ENCODE measurements at regions not wholly inside any gene's neighbourhood (a gene's known extent, or its start where the extent isn't known, plus 50 kb on each side); places are given as distances from the start of the nearest gene placed in this dataset.

DNA sequence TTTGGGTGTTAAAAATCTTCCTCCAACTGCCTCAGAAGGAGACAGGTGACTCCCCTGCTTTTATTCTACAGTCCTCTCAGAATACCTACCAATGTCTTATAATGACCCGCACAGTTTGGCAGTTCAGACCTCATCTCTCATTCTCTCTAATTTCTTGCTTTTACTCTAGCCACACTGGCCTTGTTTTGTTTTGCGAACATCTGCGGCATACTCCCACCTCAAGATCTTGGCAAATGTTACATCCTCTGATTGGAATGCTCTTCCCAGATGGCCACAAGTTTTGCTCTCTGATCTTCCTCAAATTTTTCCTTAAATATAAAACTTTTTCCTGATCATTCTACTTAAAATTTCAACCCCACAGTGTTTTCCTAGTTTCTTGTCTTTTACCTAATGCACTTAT is 94.1 kb downstream of the PLSCR2 start:
- H3K27me3 ChIP-seq (replicated peaks in 1 of 4; ENCODE audit: control insufficient read depth in 3 of 4, extremely low read depth in 1 of 4, insufficient read depth in 3 of 4, low read length in 3 of 4): no peaks in the 10 kb centered on the region
- no peaks in the 10 kb centered on the region for H3K36me3 ChIP-seq (ENCODE audit: control insufficient read depth in 2 of 4, insufficient read depth in 4 of 4, low read length in 3 of 4)
- H2BK120ac ChIP-seq (replicated peaks; ENCODE audit: low read depth, low read length): no peak overlapping the region
- no peak overlapping the region for H2BK12ac ChIP-seq (ENCODE audit: low read depth, low read length)
- 87% methylated on average over 3 of the region's 3 CpGs; no CpG with 5 or more reads in 1 of the 2 experiments for WGBS, 2 experiments (ENCODE audit: extremely low coverage in 1 of 2, insufficient coverage in 1 of 2, insufficient read length in 1 of 2, insufficient replicate concordance in 2 of 2, low coverage in 1 of 2, low lambda C conversion rate in 2 of 2, missing lambda C conversion rate in 1 of 2)
- H3K79me2 ChIP-seq (ENCODE audit: control insufficient read depth in 1 of 2, insufficient read depth in 2 of 2, low read length in 2 of 2): no peaks in the 10 kb centered on the region
- no peak overlapping the region for H3K4me3 ChIP-seq (ENCODE audit: extremely low read depth in 1 of 4, insufficient read depth in 2 of 4, low read depth in 3 of 4, low read length in 4 of 4)
- no peaks in the 10 kb centered on the region for H3K4me1 ChIP-seq (replicated peaks in 1 of 4; ENCODE audit: control insufficient read depth in 3 of 4, insufficient read depth in 4 of 4, low read length in 3 of 4)
- no peaks in the 10 kb centered on the region for H3K23me2 ChIP-seq (ENCODE audit: low read depth, low read length)
- no peak overlapping the region for H2BK20ac ChIP-seq (ENCODE audit: low read length)
- no peak overlapping the region for H3K18ac ChIP-seq (ENCODE audit: extremely low read depth, low read length)
- H3K14ac ChIP-seq (ENCODE audit: insufficient read length): no peak overlapping the region
- H3K9ac ChIP-seq (replicated peaks in 1 of 4; ENCODE audit: extremely low read depth in 1 of 4, low read depth in 3 of 4, low read length in 3 of 4): no peak overlapping the region
- 0 out of 2 replicates have a peak overlapping the region, but pooled peaks have one; percentile 49 for H2AFZ ChIP-seq (ENCODE audit: low read length)
- no peak overlapping the region for H3K4ac ChIP-seq (replicated peaks; ENCODE audit: insufficient read length, low read depth, low read length)
- no peaks in the 10 kb centered on the region for H3K79me1 ChIP-seq (ENCODE audit: low read depth, low read length)
- CTCF ChIA-PET (ENCODE audit: partially characterized antibody): no interaction called here
- H3K9me3 ChIP-seq (ENCODE audit: insufficient read depth in 2 of 2, low read depth in 1 of 2, low read length in 1 of 2): no peaks in the 10 kb centered on the region
- no peak overlapping the region for H2BK15ac ChIP-seq (ENCODE audit: low read length)
- DNase-seq (ENCODE audit: low read depth in 1 of 2, low spot score in 2 of 2) (no peak), FAIRE-seq (no peak)
- no peak overlapping the region for H4K91ac ChIP-seq (replicated peaks; ENCODE audit: insufficient read length, low read length)
- no peak overlapping the region for H2AK5ac ChIP-seq (ENCODE audit: low read depth, low read length)
- POLR2A ChIA-PET (ENCODE audit: partially characterized antibody): no interaction called here
- H3K56ac ChIP-seq (replicated peaks; ENCODE audit: insufficient read length, low read depth, low read length): no peak overlapping the region
- H3K23ac ChIP-seq (ENCODE audit: insufficient read length): no peak overlapping the region
- no peaks in the 10 kb centered on the region for H4K20me1 ChIP-seq (replicated peaks in 1 of 2; ENCODE audit: control insufficient read depth in 1 of 2, insufficient read depth in 2 of 2, low read length in 2 of 2)
- no peak overlapping the region for H3K4me2 ChIP-seq (ENCODE audit: insufficient read depth in 1 of 2, low read depth in 2 of 2, low read length in 2 of 2)
- H3K27ac ChIP-seq (ENCODE audit: low read depth, low read length): no peak overlapping the region
- H4K8ac ChIP-seq (ENCODE audit: extremely low read depth, insufficient read depth, low read length): no peak overlapping the region
- no peak overlapping the region for H4K5ac ChIP-seq (ENCODE audit: insufficient read length, low read depth, low read length)
- no peak overlapping the region for H2BK5ac ChIP-seq (ENCODE audit: low read depth, low read length)
- TF ChIP-seq RXRA (IDR thresholded peaks at IDR 0.05; ENCODE audit: insufficient read depth, low read depth, low read length) (no peak), KDM1A (IDR thresholded peaks at IDR 0.05; ENCODE audit: borderline replicate concordance, low read length) (no peak), CEBPB (IDR thresholded peaks at IDR 0.05; ENCODE audit: low read depth, low read length) (no peak), EZH2 (IDR thresholded peaks at IDR 0.05; ENCODE audit: low read depth, low read length, severe bottlenecking) (no peak), SIN3A (conservative IDR thresholded peaks at IDR 0.05 in 1 of 2, IDR thresholded peaks at IDR 0.05 in 1 of 2; ENCODE audit: low read depth in 1 of 2, low read length in 2 of 2) (no peak), RFX5 (IDR thresholded peaks at IDR 0.05; ENCODE audit: borderline replicate concordance, low read depth, low read length) (no peak), SIX5 (IDR thresholded peaks at IDR 0.05; ENCODE audit: low read depth, low read length) (no peak), GTF2F1 (IDR thresholded peaks at IDR 0.05; ENCODE audit: borderline replicate concordance, low read depth, low read length) (no peak), RNF2 (IDR thresholded peaks at IDR 0.05; ENCODE audit: borderline replicate concordance, low read depth, low read length, missing control alignments, poor library complexity, severe bottlenecking) (no peak), HDAC2 (IDR thresholded peaks at IDR 0.05; ENCODE audit: borderline replicate concordance in 1 of 2, low read depth in 2 of 2, low read length in 2 of 2) (no peak)
- TF ChIP-seq, protein P1, sequence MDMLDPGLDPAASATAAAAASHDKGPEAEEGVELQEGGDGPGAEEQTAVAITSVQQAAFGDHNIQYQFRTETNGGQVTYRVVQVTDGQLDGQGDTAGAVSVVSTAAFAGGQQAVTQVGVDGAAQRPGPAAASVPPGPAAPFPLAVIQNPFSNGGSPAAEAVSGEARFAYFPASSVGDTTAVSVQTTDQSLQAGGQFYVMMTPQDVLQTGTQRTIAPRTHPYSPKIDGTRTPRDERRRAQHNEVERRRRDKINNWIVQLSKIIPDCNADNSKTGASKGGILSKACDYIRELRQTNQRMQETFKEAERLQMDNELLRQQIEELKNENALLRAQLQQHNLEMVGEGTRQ (IDR thresholded peaks at IDR 0.05; ENCODE audit: low read length): no peak
- TF ChIP-seq, protein P2, sequence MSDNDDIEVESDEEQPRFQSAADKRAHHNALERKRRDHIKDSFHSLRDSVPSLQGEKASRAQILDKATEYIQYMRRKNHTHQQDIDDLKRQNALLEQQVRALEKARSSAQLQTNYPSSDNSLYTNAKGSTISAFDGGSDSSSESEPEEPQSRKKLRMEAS (IDR thresholded peaks at IDR 0.05): no peak
